ENCODE measurements at regions not wholly inside any gene's neighbourhood (a gene's known extent, or its start where the extent isn't known, plus 50 kb on each side); places are given as distances from the start of the nearest gene placed in this dataset.
"Not testable (repeated sequence)": the region's sequence is repeated elsewhere in the genome, so short reads cannot be mapped to it uniquely, and the experiment has no call there.

DNA sequence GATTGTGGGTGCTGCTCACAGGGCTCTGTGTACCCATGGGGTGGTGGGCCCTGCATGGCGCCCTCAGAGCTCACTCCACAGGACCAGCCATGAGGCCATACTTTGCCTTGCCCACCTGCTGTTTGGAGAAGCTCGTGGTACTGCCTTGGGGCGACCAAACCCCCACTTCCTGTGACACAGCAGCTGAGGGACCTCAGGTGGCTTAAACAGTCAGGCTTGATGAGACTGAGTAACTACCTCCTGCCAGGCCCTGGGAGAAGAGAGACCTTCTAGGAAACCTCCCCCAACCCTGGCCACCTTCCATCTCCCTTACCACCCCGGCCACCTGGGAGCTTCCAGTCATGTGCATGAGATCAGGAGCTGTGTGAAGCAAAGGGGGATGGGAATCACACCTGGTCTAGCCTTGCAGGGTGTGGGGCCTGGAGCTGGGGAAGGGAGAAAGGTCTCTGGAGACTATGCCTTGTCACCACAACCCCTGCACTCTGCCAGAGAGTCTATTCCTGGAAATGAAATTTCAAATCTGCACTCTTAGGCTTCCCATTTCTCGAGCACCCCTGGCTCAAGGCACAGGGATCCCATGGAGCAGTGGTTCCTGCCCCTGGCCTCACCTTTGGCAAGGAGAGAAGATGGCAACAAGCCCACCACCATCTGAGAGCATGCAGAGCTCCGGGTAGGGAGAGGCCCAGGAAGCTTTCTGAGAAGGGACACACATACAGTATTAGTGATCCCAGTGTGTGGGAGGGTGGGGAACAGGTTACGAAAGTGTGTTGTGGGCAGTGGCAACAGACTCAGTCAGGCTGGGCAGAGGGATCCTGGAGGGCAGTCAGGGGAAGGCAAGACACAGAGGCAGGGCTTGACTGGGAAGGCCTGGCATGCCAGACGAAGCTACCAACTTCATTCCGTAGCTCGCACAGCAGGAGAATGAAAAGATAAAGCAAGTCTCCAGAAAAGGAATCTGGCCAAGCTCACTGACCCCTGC, 125.0 kb downstream of the URI1 start:
- DNase-seq (ENCODE audit: low spot score), result no peak

DNA sequence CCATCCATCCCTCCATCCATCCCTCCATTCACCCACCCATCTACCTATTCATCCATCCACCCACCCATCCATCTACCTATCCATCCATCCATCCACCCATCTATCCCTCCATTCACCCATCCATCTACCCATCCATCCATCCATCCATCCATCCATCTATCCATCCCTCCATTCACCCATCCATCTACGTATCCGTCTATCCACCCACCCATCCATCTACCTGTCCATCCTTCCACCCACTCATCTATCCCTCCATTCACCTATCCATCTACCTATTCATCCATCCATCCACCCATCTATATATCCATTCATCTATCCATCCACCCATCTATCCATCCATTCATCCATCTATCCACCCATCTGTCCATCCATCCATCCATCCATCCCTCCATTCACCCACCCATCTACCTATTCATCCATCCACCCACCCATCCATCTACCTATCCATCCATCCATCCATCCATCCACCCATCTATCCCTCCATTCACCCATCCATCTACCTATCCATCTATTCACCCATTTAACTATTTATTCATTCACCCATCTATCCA, 126.0 kb downstream of the URI1 start:
- DNase-seq (ENCODE audit: low spot score), result not testable (repeated sequence)

DNA sequence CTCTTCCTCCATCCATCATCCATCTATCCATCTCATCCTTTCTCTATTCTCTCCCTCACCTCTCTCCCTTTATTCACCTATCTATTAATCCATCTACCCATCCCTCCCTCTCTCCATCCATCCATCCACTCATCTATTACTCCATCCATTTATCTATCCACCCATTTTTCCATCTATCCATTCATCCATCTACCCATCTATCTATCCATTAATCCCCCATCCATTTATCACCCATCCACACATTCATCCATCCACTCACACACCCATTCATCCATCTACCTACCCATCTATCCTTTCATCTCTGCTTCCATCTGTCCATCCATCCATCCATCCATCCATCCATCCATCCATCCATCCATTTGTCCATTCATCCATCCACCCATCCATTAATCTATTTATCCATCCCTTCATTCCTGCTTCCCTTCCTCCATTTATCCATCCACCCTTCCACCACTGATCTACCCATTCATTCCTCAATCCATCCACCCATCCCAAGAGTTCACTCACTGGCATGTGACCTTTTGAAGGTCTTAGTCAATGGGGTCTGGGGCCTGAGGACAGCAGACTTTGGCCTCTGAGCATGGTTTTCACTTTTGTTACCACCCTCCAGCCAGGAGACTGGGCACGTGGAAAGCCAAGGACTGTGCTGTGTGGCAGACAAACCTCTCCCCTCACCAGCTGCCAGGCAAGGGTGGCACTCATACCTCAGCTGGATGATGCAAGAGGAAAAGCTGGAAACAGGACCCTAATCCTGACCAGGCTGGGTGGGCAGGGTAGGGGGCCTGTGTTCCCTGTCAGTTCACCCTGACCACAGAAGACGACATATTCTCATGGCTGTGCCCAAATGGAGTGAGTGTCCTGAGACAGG, 126.7 kb downstream of the URI1 start:
- DNase-seq (ENCODE audit: low spot score), result no peak

DNA sequence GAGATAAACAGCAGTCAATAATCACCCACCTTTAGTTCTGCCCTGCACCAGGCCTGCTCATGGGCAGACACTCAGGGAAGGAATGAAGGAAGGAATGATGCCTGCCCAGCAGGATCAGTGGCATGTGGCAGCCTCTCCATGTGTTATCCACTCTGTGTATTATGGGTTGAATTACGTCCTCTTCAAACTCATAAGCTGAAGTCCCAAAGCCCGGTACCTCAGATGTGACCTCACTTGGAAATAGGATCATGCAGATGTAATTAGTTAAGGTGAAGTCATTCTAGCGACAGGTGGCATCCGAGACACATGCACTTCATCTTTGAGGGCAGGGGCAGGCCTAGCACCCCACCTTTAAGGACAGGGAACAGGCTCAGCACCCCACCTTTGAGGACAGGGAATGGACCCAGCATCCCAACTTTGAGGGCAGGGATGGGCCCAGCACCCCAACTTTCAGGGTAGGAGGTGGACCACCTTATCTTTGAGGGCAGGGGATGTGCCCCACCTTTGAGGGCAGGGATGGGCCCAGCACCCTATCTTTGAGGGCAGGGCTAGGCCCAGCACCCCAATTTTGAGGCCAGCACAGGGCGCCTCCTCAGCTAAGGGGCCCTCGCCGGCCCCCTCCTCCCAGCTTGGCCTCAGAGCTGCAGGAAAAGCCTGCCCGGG, 127.6 kb downstream of the URI1 start:
- DNase-seq (ENCODE audit: low spot score), result no peak

DNA sequence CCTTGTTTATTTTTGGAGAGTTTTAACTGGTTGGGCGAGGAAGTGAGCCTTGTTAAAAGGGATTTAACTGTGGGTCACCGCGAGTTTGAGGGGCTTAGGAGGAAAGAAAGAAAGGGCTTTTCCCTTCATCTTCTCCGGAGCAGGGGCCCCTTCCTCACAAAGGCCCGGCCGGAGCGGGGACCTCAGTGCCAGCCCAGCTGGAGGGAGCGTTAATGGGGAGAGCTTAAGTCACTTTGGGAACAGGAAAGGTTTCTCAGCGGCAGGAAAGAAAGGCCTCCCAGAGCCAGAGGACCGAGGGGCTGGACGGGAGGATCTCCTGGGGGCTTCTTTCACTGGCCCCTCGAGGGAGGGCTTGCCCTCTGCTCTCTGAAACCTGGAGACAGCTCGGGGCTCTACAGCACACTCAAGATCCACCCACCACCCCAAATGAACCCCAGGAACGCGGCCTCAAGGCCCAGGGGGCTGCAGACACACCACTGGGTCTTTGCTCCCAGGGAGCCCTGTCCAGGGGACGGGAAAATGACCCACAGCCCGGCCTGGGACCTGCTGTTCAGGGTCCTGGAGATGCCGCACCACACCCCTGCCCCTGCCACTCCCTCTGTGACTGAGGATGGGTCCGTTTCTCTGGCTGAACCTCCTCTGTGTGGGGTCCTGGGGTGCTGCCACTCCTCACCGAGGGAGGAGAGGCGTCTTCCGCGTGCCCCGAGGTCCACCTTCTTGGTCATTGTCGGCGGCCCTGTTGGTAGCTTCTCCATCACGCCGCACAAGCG, 128.3 kb downstream of the URI1 start:
- DNase-seq (ENCODE audit: low spot score), result no peak

DNA sequence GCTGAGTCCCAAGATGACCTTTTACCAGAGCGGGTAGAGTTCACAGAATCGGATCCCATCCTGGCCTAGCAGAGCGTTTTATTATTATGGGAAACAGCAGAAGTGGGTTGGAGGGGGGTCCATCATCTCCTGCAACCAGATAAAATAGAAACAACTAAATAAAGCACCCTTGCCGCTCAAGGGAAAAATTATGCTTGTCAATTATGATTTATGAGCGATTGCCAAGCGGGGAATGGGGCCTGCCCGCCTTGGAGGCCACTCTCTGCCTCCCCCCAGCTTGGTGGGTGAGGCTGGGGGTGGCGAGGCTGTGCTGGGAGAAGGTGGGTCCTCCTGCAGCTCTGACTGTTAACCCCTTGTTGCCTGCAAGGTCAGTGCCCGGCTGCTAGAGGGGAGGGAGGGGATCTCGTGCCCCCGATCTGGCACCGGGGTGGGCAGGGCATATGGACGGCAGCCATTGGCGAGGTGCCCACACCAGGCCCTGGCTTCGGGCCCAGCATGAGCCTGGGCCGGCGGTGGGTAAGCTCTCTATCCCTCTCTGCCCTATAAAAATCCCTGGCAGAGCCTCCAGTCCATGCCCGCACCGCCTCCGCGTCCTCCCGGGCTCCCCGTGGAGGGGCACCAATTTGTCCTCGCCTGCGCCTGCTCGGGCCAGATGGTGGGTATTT, 129.1 kb downstream of the URI1 start:
- DNase-seq (ENCODE audit: low spot score), result no peak

DNA sequence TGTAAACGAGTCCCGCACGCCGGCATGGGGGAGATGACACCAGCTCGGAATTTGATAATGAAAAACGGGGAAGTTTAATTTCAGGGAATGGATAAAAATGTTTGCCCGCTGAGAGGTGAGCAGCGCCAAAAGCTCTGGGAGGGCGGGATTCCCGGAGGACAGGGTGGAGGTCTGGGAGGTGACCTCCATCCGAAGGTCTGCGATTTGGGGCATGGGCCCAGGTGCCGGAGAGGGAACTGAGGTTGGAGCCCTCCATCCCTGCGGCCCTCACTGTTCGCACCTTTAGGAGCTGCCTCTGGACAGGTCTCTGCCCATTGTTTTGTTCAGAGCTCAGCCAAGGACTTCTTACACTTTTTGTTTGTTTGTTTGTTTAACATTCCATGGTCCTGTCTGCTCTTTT, 129.8 kb downstream of the URI1 start:
- no peak for DNase-seq (ENCODE audit: low spot score)

DNA sequence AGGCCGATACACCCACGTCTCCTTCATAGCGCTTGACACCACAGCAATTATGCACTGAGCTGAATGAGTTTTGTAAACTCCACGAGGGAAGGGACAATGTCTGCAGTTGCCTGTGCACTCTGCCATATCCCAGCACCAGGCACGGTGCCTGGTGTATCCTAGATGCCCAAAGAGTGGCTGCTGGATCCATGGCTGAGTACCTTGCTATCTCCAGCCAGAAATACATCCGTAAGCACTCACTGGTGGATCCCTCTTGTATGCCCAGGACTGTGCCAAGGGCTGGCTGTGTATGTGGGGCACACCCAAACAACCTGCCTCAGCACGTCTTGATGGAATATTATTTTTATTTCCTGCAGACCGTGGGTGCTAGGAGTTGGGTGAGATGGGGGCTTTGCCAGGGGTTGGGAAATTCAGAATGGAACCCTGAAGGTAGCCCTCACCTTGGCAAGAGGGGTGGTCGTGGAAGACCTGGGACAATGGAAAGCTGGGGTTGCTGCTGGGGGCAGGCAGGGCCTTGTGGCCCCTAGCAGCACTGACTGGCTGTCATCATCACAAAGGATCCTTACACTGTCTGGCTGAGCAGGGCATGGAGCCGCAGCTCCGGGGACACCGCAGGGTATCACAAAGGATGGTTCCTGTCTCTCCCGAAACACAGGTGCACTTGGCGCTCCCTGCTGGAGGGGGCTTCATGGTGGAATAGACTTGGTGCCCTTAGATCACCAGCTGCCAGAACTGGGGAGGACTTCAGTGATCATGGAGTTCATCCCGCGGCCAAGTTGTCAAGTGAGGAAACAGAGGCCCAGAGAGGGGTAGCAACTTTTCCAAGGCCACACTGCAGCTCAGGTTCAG, 131.3 kb downstream of the URI1 start:
- no peak for DNase-seq (ENCODE audit: low spot score)

DNA sequence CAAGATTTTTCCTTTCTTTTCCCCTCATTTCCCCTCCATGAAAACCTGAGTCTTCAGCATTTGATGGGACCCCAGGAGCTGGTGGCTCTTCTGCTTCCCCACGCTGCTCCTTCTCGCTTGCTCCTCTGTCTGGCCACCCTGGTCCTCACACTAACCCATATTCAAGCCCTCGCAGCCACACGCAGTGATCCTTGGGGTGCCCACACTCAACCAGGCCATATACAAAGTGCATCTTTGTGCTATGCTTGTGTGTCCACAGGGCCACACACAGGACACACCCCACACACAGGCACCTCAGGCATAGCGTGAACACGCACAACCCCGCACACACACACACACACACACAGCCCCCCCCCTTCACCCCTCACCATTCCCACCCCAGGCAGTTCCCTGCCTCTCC, 132.1 kb downstream of the URI1 start:
- DNase-seq (ENCODE audit: low spot score), result no peak

DNA sequence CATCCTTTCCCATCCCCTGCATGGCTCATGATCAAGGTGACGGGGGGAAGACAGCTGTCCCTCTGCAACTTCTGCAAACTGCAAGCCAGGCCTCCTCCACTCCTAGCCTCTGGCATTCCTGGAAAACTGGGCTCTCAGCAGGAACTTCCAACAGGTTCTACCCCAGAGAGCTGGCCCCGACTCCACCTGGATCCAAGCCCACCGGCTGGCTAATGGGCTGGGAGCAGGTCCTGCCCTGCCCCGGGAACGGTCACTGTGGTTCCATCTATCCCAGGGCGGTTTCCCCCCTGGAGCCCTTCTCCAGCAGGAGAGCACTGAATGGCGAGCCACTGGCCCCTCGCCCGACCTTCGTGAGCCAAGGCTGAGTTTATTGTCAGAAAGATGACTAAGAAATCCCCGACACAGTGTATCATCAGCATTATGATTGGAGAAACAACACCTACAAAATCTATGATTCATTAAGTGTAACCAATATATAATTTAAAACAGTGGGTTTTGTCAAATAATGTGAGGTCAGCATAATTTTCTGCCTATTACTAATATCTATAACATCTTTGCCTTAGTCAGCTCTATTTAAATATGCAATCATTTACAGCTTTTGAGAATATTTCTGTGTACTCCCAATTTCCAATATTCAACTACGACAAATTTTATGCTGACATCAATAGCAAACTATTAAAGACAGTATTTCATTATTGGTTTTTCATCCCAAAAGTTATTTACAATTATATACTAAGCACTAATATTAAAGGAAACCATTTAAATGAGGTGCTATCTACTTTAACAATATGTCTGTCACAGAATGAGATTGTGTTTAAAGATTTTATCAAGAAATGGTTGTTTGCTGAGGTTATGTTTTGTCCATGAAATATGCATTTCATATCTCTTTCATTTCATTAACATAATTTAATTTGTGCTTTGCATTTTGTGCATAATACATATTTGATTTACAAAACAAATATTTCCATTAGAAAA, 133.0 kb downstream of the URI1 start:
- DNase-seq (ENCODE audit: low spot score), result no peak

DNA sequence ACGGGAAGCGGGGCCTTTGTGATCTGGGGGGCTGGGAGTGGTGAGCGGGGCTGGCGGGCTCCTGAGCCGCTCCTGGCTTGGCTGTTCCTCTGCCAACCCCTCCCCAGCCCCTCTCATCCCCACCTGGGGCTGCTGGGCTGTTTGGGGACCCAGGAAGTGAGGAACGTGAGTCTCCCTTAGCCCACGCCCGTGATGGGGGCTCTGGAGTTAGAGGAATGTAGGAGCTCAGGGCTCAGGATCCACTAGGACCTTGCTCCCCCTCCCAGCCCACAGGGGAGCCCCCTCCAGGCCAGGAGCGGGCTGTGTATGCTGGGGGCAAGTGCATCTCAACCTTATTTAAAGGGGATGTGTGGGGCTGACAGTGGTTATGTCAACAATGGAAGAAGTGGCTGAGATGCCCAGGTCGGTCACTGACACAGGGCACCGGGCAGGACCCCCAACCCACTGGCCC, 134.1 kb downstream of the URI1 start:
- no peak for DNase-seq (ENCODE audit: low spot score)

DNA sequence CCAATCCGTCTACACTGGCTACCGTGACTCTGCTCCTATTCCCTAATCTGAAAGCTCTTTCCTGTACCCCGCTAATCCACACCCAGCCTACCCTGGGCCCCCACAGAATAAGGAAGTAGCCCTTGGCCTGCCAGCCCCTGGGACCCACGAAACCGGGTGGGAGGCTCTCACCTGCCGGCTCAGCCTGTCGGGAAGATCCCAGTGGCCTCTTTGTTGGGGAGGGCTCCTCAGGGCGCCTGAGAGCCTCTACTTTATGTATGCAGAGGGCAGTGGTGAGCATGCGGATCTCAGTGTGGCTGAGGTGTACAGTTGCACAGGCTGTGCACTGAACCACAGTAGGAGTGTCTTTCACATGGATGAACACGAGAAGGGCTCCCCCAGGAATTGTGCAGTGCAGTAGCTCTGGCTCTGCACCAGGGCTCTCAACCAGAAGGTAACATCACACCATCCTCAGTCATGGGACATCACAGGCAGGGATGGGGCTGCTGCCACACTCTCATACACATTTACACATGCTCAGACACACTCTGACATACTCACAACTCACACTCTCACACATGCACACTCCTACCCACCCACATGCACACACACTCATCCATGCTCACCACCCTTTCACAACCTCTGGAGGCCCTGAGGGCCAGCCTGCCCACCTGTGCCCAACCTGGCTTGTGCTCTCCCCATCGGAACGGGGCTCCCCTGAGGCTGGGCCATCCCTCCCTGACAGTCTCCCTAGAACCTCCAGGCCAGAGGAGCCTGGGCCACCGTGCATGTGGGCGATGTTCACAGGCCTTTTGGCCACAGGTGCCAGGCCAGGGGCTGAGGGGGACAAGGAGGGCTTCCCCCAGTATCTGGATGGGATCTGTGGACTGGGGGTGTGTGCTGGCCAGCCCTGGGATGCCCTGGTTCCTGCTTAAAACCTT, 135.0 kb downstream of the URI1 start:
- DNase-seq (ENCODE audit: low spot score), result no peak

DNA sequence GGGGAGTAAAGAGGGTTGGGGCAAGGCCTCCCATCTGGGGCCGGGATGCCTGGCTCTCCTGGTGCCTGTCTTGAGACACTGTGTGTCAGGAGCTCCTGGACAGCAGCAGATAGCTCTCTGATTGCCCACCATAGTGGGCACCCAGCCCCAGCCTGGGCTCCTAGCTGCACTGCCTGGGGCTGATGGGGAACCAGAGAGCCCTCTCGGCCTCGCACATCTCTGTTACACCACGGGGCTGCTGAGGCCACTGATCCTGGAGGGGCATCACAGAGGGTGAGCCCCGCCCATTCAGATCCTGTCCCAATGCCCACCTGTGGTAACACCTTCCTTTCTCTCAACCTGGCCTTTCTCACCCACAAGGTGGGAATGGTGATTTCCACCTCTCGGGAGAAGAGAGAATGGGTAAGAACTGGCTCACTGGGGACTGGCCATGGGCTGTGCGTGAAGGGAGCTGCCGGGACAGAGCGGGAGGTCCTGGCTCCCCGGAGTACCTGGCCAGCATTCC, 135.9 kb downstream of the URI1 start:
- no peak for DNase-seq (ENCODE audit: low spot score)

DNA sequence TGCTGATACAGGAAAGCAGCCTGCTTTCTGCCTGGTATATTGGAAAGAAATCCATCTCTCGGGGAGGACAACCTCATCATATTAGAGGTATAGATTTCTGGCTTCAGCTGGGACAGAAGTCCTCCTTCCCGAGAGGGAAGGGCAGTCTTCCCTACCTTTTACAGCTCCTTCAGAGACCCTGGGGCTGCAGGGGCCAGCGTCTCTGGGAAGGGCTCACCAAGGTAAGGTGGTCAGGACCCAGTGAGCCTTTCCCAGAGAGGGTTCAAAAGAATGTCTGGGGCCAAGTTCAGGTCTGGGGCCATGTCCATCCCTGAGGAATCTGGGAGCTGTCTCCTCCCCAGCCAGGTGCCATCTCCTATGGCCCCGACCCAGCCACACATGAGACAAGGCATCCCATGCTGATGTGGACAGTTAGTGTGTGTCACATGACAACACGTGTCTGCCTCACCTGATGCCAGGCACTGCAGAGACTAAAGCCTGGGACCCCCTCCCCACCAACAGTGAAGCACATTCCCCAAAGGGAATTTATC, 136.4 kb downstream of the URI1 start:
- no peak for DNase-seq (ENCODE audit: low spot score)

DNA sequence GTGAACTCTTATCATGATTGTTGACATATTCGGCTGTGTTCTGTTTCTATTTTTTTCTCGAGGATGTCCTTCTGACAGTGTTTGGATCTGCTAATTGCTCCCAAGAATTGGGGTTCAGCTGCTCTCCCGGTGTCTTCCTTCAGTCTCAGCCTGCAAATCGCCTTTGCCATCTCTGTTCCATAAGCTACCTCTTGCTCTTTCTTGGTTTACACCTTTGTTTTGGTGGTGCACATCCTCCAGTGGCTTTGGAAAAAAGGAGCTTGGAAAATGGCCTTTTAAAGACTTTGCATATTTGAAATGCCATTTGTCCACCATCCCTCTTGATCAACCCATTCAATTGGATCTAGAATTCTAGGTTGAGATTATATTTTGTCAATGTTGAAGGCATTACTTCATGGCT, 137.2 kb downstream of the URI1 start:
- no peak for DNase-seq (ENCODE audit: low spot score)

DNA sequence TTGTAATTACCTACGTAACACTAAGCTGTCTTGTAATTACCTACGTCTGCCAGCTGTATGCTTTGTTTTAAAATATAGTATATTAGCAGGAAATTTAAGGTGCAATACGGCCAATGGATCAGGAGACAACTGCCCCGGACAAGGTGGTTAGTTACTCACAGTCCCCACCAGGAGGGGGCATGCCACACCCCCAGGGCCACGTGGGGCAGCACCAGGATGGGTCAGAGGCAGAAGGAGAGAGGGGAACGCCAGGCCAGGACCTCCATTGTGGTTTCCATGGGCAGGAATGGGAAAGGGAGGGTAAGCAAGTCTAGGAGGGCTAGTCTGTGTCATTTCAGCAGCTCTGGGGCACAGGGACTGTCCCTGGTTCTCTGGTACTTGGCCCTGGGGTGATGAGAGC, 140.1 kb downstream of the URI1 start:
- no peak for DNase-seq (ENCODE audit: low spot score)

DNA sequence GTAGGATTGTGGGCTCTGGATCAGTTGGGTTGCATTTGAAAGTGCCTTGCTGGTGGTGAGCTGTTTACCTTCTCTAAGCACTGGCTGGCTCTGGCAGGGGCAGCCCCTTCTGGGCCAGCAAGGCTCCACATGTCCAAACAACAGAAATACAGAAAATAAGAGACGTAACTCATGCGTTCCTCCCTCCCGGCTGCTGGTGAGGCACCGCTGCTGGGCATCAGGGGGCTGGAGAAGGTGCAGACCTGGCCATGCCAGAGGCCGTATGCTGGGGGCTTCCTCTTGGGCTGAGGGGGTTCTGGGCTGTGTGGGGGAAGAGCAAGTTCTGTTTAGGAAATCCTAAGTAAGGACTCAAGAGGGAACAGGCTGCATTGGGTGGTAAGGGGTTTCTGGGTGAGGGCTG, 140.6 kb downstream of the URI1 start:
- DNase-seq (ENCODE audit: low spot score), result no peak
